Gastrocnemius medialis (tissue), 4 donors: ENCODE measurements at regions not wholly inside any gene's neighbourhood (a gene's known extent, or its start where the extent isn't known, plus 50 kb on each side); places are given as distances from the start of the nearest gene placed in this dataset.

ENCODE experiments used
- POLR2A ChIP-seq, 2 donors: fragments of 450-650 bp; IDR thresholded peaks; one replicate each; pipeline ENCODE4 v1.6.1; 2017; ENCODE audit warnings: antibody characterized with exemption in 2 of 2, mild to moderate bottlenecking in 2 of 2, moderate library complexity in 2 of 2
- TF ChIP-seq, protein P1 (sequence below), 5 experiments: fragments of 450-650 bp in 3 of 5; fragments of 200-600 bp in 2 of 5; sonication (generic) in 2 of 5; IDR thresholded peaks in 4 of 5; conservative IDR thresholded peaks in 1 of 5; 1 replicate in 4 of 5; 2 replicates in 1 of 5; pipeline ENCODE4 v1.5.1; 2016 to 2019; ENCODE audit warnings: antibody characterized with exemption in 5 of 5, mild to moderate bottlenecking in 3 of 5, moderate library complexity in 3 of 5

DNA sequence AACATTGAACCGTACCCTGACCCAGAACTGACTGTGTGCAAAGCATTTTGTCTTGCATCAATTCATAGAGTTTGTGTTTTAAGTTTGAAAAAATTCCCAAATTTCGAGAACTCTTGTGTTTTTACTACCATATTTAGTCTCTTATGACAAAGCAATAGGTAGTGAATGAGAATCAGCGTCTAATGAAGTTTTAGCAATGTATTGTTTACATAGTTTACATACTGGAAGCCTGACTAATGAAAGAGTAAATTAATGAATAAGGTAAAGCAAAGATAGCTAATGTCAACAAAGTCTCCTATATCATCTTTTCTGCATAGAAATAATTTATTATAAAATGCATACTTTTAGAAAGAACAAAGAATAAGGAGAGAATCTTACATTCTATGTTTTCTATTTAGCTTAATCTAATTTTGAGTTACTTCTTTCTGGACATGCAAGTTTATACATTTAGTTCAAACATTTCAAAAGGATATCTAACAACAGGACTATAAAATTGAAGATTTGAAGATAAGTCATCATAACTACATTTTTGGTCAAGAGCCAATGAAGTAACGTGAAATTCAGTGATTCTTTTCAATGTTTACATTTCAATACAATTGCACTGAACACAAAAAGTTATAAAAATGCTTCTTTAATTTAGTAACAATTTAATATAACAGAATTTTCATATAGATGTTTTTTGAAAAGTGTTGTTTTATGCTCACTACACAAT lies 1943.7 kb downstream of the NCAM2 start:
- TF ChIP-seq, protein P1, sequence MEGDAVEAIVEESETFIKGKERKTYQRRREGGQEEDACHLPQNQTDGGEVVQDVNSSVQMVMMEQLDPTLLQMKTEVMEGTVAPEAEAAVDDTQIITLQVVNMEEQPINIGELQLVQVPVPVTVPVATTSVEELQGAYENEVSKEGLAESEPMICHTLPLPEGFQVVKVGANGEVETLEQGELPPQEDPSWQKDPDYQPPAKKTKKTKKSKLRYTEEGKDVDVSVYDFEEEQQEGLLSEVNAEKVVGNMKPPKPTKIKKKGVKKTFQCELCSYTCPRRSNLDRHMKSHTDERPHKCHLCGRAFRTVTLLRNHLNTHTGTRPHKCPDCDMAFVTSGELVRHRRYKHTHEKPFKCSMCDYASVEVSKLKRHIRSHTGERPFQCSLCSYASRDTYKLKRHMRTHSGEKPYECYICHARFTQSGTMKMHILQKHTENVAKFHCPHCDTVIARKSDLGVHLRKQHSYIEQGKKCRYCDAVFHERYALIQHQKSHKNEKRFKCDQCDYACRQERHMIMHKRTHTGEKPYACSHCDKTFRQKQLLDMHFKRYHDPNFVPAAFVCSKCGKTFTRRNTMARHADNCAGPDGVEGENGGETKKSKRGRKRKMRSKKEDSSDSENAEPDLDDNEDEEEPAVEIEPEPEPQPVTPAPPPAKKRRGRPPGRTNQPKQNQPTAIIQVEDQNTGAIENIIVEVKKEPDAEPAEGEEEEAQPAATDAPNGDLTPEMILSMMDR (IDR thresholded peaks at IDR 0.05 in 4 of 5, conservative IDR thresholded peaks at IDR 0.05 in 1 of 5): no peak
- TF ChIP-seq POLR2A (IDR thresholded peaks at IDR 0.05): no peak
